H9 (cell line): ENCODE measurements at regions not wholly inside any gene's neighbourhood (a gene's known extent, or its start where the extent isn't known, plus 50 kb on each side); places are given as distances from the start of the nearest gene placed in this dataset.

Experiments used
- DNase-seq: peaks from one replicate; pipeline ENCODE4 v3.0.0-alpha.2; 2017
- H2AFZ ChIP-seq: one replicate; pipeline ENCODE4 v1.6.1; 2013; ENCODE audit warnings: mild to moderate bottlenecking, low read length, control low read depth, moderate library complexity
- H2AK5ac ChIP-seq: 2 replicates; pipeline ENCODE4 v1.6.1; 2013; ENCODE audit warnings: low read length, control low read depth, mixed read lengths; ENCODE audit not compliant: insufficient read length
- H2BK120ac ChIP-seq: one replicate; pipeline ENCODE4 v1.6.1; 2013; ENCODE audit warnings: low read depth, mild to moderate bottlenecking, low read length, control low read depth, inconsistent platforms; ENCODE audit not compliant: poor library complexity, severe bottlenecking
- H2BK12ac ChIP-seq: 2 replicates; pipeline ENCODE4 v1.6.1; 2013; ENCODE audit warnings: low read length, control low read depth, mixed read lengths, low read depth; ENCODE audit not compliant: insufficient read length
- H2BK15ac ChIP-seq: 2 replicates; pipeline ENCODE4 v1.6.1; 2013; ENCODE audit warnings: low read depth, low read length, control low read depth
- H2BK20ac ChIP-seq: one replicate; pipeline ENCODE4 v1.6.1; 2013; ENCODE audit warnings: low read depth, mild to moderate bottlenecking, low read length, control low read depth, inconsistent platforms; ENCODE audit not compliant: poor library complexity, severe bottlenecking
- H2BK5ac ChIP-seq: 2 replicates; pipeline ENCODE4 v1.6.1; 2013; ENCODE audit warnings: low read length, control low read depth, mixed read lengths; ENCODE audit not compliant: insufficient read length
- H3K14ac ChIP-seq: 2 replicates; pipeline ENCODE4 v1.6.1; 2013; ENCODE audit warnings: low read length, control low read depth; ENCODE audit not compliant: insufficient read depth
- H3K18ac ChIP-seq: 2 replicates; pipeline ENCODE4 v1.6.1; 2013; ENCODE audit warnings: low read depth, mild to moderate bottlenecking, mixed read lengths, low read length, control low read depth; ENCODE audit not compliant: insufficient read length
- H3K23ac ChIP-seq: 2 replicates; pipeline ENCODE4 v1.6.1; 2013; ENCODE audit warnings: low read length, control low read depth, mixed read lengths, low read depth; ENCODE audit not compliant: insufficient read length
- H3K23me2 ChIP-seq: 2 replicates; pipeline ENCODE4 v1.6.1; 2013; ENCODE audit warnings: low read depth, mild to moderate bottlenecking, mixed read lengths, low read length, control low read depth; ENCODE audit not compliant: insufficient read length, poor library complexity, severe bottlenecking
- H3K27ac ChIP-seq: 2 replicates; pipeline ENCODE4 v1.5.1; 2013; ENCODE audit warnings: low read length, control low read depth, mixed read lengths, low read depth; ENCODE audit not compliant: insufficient read length
- H3K27me3 ChIP-seq: 2 replicates; pipeline ENCODE4 v1.6.1; 2013; ENCODE audit warnings: low read length, control low read depth, inconsistent platforms; ENCODE audit not compliant: insufficient read depth
- H3K4ac ChIP-seq: 2 replicates; pipeline ENCODE4 v1.6.1; 2013; ENCODE audit warnings: low read depth, mild to moderate bottlenecking, control low read depth, inconsistent platforms, low read length, moderate library complexity
- H3K4me1 ChIP-seq: 2 replicates; pipeline ENCODE4 v1.6.1; 2013; ENCODE audit warnings: low read length, control low read depth, inconsistent platforms; ENCODE audit not compliant: insufficient read depth
- H3K4me2 ChIP-seq: 2 replicates; pipeline ENCODE4 v1.6.1; 2013; ENCODE audit warnings: low read length, control low read depth, mixed read lengths; ENCODE audit not compliant: insufficient read length, insufficient read depth
- H3K56ac ChIP-seq: 2 replicates; pipeline ENCODE4 v1.6.1; 2013; ENCODE audit warnings: low read depth, mild to moderate bottlenecking, mixed read lengths, low read length, control low read depth; ENCODE audit not compliant: insufficient read length
- H3K79me1 ChIP-seq: 2 replicates; pipeline ENCODE4 v1.6.1; 2013; ENCODE audit warnings: low read depth, mild to moderate bottlenecking, moderate library complexity, low read length, control low read depth, inconsistent platforms; ENCODE audit not compliant: insufficient read depth, poor library complexity, severe bottlenecking
- H3K79me2 ChIP-seq: 2 replicates; pipeline ENCODE4 v1.6.1; 2013; ENCODE audit warnings: low read length, control low read depth, inconsistent platforms; ENCODE audit not compliant: insufficient read depth
- H3K9ac ChIP-seq: 2 replicates; pipeline ENCODE4 v1.6.1; 2013; ENCODE audit warnings: low read length, control low read depth, mixed read lengths; ENCODE audit not compliant: insufficient read length; ENCODE audit errors: extremely low read depth
- H3K9me3 ChIP-seq: one replicate; pipeline ENCODE4 v1.6.1; 2013; ENCODE audit warnings: low read depth, low read length, inconsistent platforms; ENCODE audit not compliant: control insufficient read depth
- H3T11ph ChIP-seq: one replicate; pipeline ENCODE4 v1.6.1; 2013; ENCODE audit warnings: mild to moderate bottlenecking, low read length, control low read depth, inconsistent platforms
- H4K20me1 ChIP-seq: one replicate; pipeline ENCODE4 v1.6.1; 2013; ENCODE audit not compliant: control insufficient read depth, insufficient read length, insufficient read depth
- H4K5ac ChIP-seq: 2 replicates; pipeline ENCODE4 v1.6.1; 2013; ENCODE audit warnings: low read depth, mild to moderate bottlenecking, mixed read lengths, low read length, control low read depth; ENCODE audit not compliant: insufficient read length
- H4K8ac ChIP-seq: replicated peaks from 2 replicates; pipeline ENCODE4 v1.6.1; 2013; ENCODE audit warnings: low read length, control low read depth, mixed read lengths, low read depth; ENCODE audit not compliant: insufficient read length
- H4K91ac ChIP-seq: 2 replicates; pipeline ENCODE4 v1.6.1; 2013; ENCODE audit warnings: low read depth, mild to moderate bottlenecking, moderate library complexity, mixed read lengths, low read length, control low read depth; ENCODE audit not compliant: insufficient read length
- H3K27ac Mint-ChIP-seq, 3 experiments: 2 replicates in 2 of 3; 3 replicates in 1 of 3; pipeline ENCODE4 v1.8.0; 2020 to 2021; ENCODE audit warnings: mixed read lengths in 3 of 3, mild to moderate bottlenecking in 1 of 3, moderate library complexity in 1 of 3
- H3K27me3 Mint-ChIP-seq: 2 replicates; pipeline ENCODE4 v1.8.0; 2021; ENCODE audit warnings: low read depth, mild to moderate bottlenecking, moderate library complexity, mixed read lengths
- H3K36me3 Mint-ChIP-seq, 3 experiments: 2 replicates in 2 of 3; 3 replicates in 1 of 3; pipeline ENCODE4 v1.8.0; 2020 to 2021; ENCODE audit warnings: low read depth in 3 of 3, mixed read lengths in 3 of 3; ENCODE audit not compliant: insufficient read depth in 1 of 3
- H3K4me1 Mint-ChIP-seq, 2 experiments: 2 replicates each; pipeline ENCODE4 v1.8.0; 2020; ENCODE audit warnings: mixed read lengths in 2 of 2
- H3K4me3 Mint-ChIP-seq, 2 experiments: 2 replicates in 1 of 2; 3 replicates in 1 of 2; pipeline ENCODE4 v1.8.0; 2020 to 2021; ENCODE audit warnings: mild to moderate bottlenecking in 2 of 2, mixed read lengths in 2 of 2, moderate library complexity in 1 of 2
- H3K9me3 Mint-ChIP-seq, 2 experiments: 2 replicates in 1 of 2; 3 replicates in 1 of 2; pipeline ENCODE4 v1.8.0; 2020; ENCODE audit warnings: mild to moderate bottlenecking in 2 of 2, mixed read lengths in 2 of 2, moderate library complexity in 1 of 2
- CTCF ChIP-seq: fragments of 200-600 bp; sonication (generic); conservative IDR thresholded peaks from 3 replicates; pipeline ENCODE4 v1.8.0; 2021; ENCODE audit warnings: antibody characterized with exemption, mild to moderate bottlenecking
- WGBS: extraction: QIAGEN DNeasy Blood & Tissue Kit; methylation state at CpG from one replicate; pipeline ENCODE4 v1.1.7; 2013; ENCODE audit warnings: missing lambda C conversion rate, low lambda C conversion rate, mixed read lengths; ENCODE audit not compliant: insufficient read length; ENCODE audit errors: extremely low coverage; 5-methylcytosine and 5-hydroxymethylcytosine counted together

- no peak overlapping the region for H3K9ac ChIP-seq
- no peaks in the 10 kb centered on the region for H3K79me2 ChIP-seq
- H3K27me3 Mint-ChIP-seq, result peaks cover under 1% of the 10 kb centered on the region; the same call in 1 of the 2 replicates
- no CpG with 5 or more reads among the region's 1 CpG for WGBS
- no peaks in the 10 kb centered on the region for H3K27me3 ChIP-seq
- no peaks in the 10 kb centered on the region for H4K20me1 ChIP-seq
- no peaks in the 10 kb centered on the region for H3K9me3 ChIP-seq
- H2AK5ac ChIP-seq, result no peak overlapping the region
- no peak overlapping the region for H3K4me3 Mint-ChIP-seq
- H3T11ph ChIP-seq, result no peak overlapping the region
- H4K8ac ChIP-seq, result no peak overlapping the region
- no peak overlapping the region for H3K14ac ChIP-seq
- no peak for DNase-seq
- H3K4me1 ChIP-seq, result 0 out of 2 replicates have a peak, but pooled peaks cover 2% of the 10 kb centered on the region
- H3K4me2 ChIP-seq, result no peak overlapping the region
- no peak overlapping the region for H3K18ac ChIP-seq
- H4K91ac ChIP-seq, result no peak overlapping the region
- H2BK20ac ChIP-seq, result no peak overlapping the region
- no peaks in the 10 kb centered on the region for H3K23me2 ChIP-seq
- H4K5ac ChIP-seq, result no peak overlapping the region
- TF ChIP-seq CTCF, result no peak
- no peaks in the 10 kb centered on the region for H3K36me3 Mint-ChIP-seq
- no peak overlapping the region for H3K27ac Mint-ChIP-seq
- H3K56ac ChIP-seq, result no peak overlapping the region
- H3K4me1 Mint-ChIP-seq, result peaks cover 15 to 20% of the 10 kb centered on the region in 2 experiments
- H3K27ac ChIP-seq, result no peak overlapping the region
- H3K23ac ChIP-seq, result no peak overlapping the region
- H3K4ac ChIP-seq, result no peak overlapping the region
- H3K9me3 Mint-ChIP-seq, result no peaks in the 10 kb centered on the region
- H2BK15ac ChIP-seq, result no peak overlapping the region
- H2BK5ac ChIP-seq, result no peak overlapping the region
- no peak overlapping the region for H2AFZ ChIP-seq
- H2BK120ac ChIP-seq, result no peak overlapping the region
- H2BK12ac ChIP-seq, result no peak overlapping the region
- no peaks in the 10 kb centered on the region for H3K79me1 ChIP-seq
These were observed 439.5 kb upstream of the NFE2L3 start for GRCh38 chr7:25712500-25712899.
